ENCODE measurements at regions not wholly inside any gene's neighbourhood (a gene's known extent, or its start where the extent isn't known, plus 50 kb on each side); places are given as distances from the start of the nearest gene placed in this dataset.
A peak's percentile ranks its signal among the peaks of the same experiment; 100 is the strongest.

- DNase-seq = no peak
These were observed 269.0 kb downstream of the SNX10 start for GRCh38 chr7:26560526-26561256.

DNA sequence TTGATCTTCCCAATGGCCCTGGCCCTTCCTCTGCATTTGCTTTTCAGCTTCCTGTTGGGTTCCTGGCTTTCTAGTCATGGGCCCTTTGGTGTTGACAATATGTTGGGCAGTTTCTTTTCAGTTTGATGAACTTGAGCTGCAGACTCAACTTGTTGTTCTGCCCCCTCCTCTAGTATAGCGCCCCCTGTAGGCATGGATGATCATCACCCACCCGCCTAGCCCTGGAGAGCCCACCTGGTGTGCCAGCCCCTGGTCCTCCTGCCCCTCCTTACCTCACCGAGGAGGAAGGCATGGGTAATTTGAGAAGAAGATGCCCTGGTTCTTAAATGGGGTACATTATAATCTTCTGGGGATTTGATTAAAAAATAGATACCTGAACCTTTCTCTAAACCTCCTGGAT lies 271.2 kb downstream of the SNX10 start:
- DNase-seq = no peak

DNA sequence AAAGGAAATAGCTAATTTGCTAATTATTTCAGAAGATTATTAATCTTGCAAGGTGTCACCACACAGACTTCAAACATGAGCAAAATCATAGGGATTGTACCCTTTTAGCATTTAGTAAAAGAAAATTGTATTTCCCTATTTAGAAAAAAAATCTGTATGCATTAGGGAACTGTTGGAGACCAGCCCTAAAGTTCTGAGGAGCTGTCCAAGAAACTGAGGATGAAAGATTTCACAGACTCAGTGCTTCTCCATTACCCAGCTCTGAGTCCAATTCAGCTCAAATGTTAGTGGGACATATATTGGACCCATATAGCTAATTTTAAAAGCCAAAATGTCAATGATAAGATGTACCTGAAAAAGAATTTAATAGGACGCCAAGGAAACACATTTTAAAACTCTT lies 271.7 kb downstream of the SNX10 start:
- DNase-seq = no peak

DNA sequence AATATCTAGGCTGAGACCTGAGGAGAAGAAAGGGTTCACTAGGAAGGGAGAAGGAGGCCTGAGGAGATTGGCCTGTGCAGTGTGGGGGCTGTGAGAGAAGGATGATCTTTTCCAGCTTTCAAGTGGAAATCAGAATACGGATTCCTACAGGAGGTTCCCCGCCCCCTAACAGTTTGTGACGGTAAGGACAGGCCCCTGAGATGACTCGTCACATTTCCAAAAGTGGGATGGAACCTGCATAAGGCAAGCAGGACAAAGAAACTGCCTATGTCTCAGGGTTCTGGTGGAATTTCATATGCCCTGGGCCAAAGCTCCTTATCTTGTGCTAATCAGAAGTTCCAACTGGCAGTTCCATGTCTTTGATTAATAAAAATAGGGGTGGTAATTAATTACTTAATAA lies 275.6 kb downstream of the SNX10 start:
- no peak for DNase-seq

DNA sequence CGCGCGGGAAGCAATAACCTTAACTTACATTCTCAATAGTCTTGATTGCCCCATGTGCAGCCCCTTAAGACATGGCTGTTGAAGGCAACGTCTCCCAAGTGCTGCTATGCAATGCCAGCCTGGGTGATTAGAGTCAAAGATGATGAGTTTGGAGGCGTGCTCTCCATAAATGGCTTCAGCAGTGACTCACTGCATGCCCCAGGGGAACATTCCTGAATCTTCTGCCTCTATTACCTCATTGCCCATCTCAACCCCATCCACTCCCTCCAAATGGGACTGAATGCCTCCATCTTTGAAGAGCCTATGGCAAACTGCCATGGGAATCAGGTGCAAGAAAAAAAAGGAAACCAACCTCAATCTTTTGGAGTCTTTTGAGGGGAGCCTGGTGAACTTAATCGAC lies 282.8 kb downstream of the SNX10 start:
- DNase-seq = no peak

- DNase-seq = no peak
These were observed 284.3 kb downstream of the SKAP2 start for GRCh38 chr7:26580064-26580591.

DNA sequence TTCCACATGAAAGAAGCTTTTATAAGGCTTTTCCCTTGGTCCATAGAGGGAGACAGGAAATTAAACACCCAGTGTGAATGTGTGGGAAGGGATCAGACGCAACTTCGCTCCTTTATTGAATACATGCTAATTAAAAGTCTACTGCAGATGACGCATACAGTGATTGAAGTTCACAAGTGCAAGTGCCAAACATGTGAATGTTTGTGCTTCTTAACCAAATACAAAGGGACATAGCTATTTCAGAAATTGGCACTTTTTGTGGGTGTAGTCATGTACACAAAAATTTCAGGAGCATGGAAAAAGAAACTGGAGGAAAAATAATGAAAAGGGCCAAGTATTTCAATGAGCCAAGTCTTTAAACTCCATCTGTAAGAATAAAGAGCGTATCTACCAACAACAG lies 283.7 kb downstream of the SKAP2 start:
- no peak for DNase-seq

- peak; percentile 73 for DNase-seq
These were observed 281.2 kb downstream of the SKAP2 start for GRCh38 chr7:26583094-26583648.

DNA sequence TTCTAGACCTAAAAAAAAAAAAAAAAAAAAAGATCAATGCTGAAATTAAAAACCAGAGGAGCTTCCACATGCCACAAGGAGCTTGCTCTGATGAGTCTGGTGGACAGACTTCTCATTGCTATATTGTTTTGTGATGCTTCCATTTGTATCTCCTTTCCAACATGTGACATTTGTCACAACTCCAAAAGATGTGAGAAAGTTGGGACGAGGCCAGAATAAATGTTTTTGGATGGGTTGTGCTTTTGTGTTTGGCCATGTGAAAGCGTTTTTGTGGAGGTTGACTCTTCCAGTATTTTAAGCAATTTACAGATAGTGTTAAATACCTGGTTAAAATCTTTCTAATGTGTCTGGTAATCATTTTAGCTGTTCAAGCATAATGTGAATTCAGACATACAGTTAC lies 280.1 kb downstream of the SKAP2 start:
- DNase-seq = no peak

DNA sequence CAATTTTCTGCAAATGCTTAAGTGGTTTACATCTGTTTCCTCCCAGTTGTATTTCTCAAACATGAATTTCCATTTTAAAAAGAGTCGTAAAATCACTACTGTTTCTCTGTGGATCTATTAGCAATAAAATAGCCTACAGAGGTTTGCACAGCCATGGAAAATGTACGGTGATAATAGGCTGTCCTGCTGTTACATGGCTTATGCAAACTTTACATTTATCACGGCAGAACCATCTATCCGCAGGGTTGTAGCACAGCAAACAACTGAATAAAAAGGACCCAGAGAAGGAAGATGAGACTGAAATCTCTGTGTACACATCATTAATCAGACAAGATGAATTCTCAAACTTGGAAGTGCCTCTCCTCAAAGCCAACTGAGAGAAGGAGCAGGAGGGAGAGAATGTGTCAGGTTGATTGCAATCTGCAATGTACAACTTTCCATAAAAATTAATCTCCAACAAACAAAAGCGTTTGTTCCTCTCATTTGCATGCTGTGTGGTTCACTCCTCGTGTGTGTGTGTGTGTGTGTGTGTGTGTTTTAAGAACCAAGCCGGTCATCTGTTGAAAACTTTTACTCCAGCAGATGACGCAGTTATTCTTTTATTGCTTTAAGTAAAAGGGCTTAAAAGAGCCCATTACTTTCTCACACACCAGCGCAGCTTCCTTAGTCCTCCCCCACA lies 279.3 kb downstream of the SKAP2 start:
- peak; percentile 47 for DNase-seq

- DNase-seq = no peak
These were observed 276.9 kb downstream of the SKAP2 start for GRCh38 chr7:26587536-26587935.

GRCh38 chr7:26588511-26588910 lies 275.9 kb downstream of the SKAP2 start:
- DNase-seq = no peak

GRCh38 chr7:26590709-26591108 lies 273.7 kb downstream of the SKAP2 start:
- no peak for DNase-seq

GRCh38 chr7:26592011-26592410 lies 272.4 kb downstream of the SKAP2 start:
- DNase-seq = no peak

GRCh38 chr7:26593393-26593792 lies 271.0 kb downstream of the SKAP2 start:
- DNase-seq = no peak

DNA sequence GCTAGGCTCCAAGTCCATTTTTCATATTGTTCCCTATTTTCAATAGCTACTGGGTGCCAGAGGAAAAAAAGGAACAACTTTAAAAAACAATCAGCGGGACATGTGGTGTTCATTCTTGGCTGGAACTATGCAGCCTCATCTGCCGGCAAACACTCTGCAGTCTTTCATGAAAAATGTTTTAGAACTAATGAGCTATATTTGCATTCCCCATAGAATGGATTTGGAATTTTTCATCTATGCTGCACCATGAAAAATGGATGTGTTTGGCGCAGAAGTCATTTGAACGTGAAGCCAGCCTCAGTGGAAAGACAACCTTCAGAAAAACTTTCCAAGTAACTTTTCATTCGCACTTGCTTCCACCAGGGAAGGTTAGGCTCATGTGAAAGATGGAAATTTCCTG lies 270.5 kb downstream of the SKAP2 start:
- no peak for DNase-seq

GRCh38 chr7:26594553-26594952 lies 269.8 kb downstream of the SKAP2 start:
- no peak for DNase-seq

DNA sequence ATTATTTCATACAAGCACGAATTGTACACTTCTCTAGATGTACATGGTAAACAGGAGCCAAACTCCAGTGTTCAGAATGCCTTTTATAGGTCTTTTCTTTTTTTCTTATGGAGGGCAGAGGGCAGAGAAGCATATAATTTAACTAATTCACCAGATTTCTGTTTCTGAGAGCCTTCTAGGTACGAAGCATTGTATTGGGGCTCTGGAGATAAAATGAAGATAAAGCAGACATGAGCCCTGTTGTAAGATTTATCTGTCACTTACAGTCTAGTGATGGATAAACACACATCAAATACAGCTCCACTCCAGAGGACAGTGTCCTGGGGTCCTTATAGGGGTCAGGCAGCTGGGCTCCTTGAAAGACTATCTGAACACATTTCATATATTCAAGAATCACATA lies 265.5 kb downstream of the SKAP2 start:
- DNase-seq = no peak

DNA sequence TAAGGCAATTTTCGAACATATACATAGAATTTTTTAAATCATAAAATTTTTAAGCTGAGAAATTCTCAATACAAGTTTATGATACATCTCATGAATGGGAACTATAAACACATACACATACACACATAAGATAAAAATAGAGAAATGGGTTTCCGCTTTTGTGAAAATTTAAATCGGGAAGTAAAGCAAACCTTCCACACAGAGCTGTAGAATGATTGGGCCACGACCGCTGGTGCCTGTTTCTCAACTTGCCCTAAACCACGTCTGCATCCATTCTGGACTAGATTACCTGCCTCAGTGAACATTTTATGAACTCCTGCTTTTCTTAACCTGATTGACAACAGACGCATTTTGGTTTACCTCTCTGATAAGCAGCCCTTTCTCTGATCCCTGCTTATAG lies 264.4 kb downstream of the SKAP2 start:
- no peak for DNase-seq

GRCh38 chr7:26600411-26600810 lies 264.0 kb downstream of the SKAP2 start:
- DNase-seq = no peak

- DNase-seq = no peak
These were observed 260.8 kb downstream of the SKAP2 start for GRCh38 chr7:26603631-26604030.

GRCh38 chr7:26608402-26608801 lies 256.0 kb downstream of the SKAP2 start:
- DNase-seq = no peak

GRCh38 chr7:26609082-26609481 lies 255.3 kb downstream of the SKAP2 start:
- DNase-seq = no peak

DNA sequence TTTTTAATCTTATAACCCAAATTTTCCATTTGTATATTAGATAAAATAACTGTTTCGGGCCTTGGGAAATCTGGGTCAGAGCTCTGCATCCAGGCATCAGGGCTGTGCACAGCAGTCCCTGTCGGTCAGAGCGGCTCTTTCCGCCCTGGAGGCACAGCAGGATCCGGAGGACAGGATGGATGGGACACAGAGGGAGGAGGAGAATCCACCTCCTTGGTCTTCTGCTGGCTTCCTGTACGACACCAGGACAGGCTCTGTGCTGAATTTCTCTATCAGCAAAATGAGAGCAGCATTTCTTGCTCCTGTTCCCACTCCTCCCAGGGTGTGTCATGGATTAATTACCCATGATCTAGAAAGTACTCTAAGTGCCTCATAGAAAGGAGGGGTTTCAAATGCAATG lies 254.9 kb downstream of the SKAP2 start:
- no peak for DNase-seq

All from NCI-H774 (cell line).